SKM-1 treated with dmso at 0.1 percent for 144 hours (cell line): ENCODE measurements at regions not wholly inside any gene's neighbourhood (a gene's known extent, or its start where the extent isn't known, plus 50 kb on each side); places are given as distances from the start of the nearest gene placed in this dataset.
A peak's percentile ranks its signal among the peaks of the same experiment; 100 is the strongest.

Source experiments
- DNase-seq: peaks from one replicate; lab custom pipeline; 2025; ENCODE audit not compliant: unreplicated experiment; lab: John Stamatoyannopoulos, UW

DNA sequence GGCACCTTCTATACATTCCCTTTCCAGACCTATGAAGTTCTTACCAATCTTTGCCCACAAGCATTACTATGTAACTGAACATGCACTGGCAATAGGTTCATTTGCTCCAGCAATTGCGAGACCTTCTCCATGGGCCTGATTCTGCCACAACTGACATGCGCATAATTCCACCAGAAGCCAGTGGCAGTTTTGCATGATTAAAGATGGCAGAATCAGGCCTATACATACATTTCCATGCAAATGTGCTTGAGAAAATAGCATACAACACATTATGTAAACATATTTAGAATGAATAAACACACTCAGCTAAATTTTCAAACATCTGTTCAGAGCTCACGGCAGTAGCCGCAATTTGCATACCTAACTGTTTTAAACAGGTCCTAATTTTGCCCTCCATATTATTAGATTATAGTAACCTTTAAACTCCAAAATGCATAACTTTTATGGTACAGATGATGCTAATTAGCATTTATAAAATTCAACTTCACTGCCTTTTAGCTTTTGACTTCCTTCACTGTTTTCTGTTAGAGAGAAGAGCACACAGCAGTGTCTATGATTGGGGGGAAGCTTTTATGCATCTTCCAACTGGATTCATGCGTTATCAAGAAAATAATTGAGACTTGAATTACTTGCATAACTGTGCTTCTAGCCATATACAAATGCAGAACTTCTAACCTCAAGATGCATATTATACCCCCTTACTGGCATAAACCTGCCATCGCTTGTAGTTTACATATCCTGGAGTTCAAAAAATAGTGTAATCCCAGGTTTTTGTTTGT lies 155.3 kb upstream of the CDH19 start:
- no peak for DNase-seq

GRCh38 chr18:66757946-66758345 lies 154.1 kb upstream of the CDH19 start:
- no peak for DNase-seq

- no peak for DNase-seq
Measured at GRCh38 chr18:66754335-66754734, 150.4 kb upstream of the CDH19 start.

DNA sequence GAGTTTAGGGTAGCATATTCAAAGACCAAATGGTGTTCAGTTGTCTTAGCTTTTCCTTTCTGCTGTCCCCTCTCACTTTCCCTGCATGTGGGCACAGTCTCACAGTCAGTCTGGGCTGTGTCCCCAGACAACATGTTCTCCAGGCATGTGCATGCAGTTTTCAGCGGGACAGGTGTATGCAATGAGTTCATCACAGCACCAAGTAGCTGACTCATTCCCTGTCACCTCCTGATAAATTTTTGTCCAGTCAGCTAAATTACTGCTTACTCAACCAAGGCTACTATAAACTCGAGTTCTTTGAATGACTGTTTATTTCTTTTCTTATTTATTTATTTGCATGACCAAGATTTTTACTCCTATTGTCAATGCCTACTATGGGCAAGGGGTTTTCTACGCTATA lies 148.8 kb upstream of the CDH19 start:
- DNase-seq: no peak

DNA sequence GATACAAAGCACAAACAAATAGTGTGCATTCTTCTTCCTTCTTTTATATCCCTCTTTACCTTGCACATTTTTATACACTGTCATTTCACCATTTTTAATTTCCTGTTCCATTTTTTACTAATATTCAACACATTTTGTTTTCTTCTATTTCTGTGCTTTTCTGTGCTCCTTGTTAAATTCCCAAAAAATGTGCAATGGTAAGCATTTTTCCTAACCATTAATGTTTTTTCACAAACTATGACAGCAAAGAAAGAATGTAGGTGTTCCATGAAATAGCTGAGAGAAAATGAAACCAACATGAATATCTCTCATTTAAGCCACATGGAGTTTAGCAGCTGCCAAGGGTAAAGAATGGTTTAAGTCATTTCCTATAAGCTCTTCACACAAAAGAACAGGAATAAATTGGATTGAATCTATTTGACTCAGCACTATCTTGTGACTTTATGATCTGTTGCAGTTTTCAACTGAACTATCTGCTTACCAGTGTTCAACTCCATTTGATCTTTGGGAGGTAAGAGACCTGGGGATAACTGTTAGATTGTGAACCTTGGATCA lies 145.7 kb upstream of the CDH19 start:
- DNase-seq: no peak

- DNase-seq: no peak
Measured at GRCh38 chr18:66749030-66749429, 145.1 kb upstream of the CDH19 start.

DNA sequence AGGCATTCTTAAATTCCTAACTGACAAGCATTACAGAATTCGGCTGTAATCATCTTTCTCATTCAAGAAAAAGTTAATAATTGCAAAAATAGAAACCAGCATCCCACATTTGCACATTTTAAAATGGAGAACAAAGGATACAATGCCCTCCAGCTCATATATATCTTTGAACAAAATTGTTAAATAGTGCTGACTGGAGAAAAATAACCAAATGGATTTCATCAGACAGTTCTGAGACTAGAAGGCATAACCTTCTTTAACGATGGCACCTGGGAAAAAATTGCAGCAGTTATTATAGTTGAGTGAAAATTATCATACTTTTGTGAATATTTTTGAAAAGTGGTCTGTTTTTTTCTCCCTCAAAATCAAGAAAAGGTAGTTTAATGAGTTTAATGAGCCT lies 138.9 kb upstream of the CDH19 start:
- DNase-seq: no peak

DNA sequence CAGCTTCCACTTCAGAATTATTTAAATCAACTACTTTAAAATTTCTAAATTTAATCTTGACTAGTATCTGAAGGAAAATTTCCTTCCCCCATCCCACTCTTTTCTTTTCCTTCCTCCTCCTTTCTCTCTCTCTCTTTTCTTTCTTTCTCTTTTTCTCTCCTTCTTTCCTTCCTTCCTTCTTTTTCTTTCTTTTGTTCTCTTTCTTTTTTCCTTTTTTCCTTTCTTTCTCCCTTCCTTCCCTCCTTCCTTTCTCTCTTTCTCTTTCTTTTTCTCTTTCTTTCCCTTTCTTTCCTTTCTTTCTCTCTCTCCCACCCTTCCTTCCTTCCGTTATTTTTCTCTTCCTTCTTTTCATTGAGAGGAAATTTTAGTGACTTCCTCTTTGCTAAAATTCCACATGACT lies 132.0 kb upstream of the CDH19 start:
- no peak for DNase-seq

GRCh38 chr18:66734451-66734850 lies 130.6 kb upstream of the CDH19 start:
- no peak for DNase-seq

DNA sequence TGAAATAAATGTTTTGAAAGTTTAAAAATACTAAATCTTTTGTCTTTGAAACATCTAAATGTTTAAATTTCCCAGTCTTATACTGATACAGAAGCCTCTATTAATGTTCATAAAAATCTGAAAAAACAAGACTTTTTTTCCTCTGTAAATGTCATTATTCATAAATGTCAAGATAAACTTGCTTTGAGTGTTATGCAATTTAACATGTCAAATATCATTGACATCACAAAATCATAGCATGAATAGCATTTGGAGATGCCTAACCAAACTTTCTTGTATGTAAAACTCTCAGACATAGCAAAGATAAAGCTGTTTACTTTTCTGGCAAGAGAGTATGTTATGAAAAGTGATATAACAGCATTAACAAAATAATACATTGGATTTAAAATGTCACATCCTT lies 128.0 kb upstream of the CDH19 start:
- DNase-seq: no peak

GRCh38 chr18:66729442-66730239 lies 125.8 kb upstream of the CDH19 start:
- no peak for DNase-seq

GRCh38 chr18:66728951-66729350 lies 125.1 kb upstream of the CDH19 start:
- DNase-seq: no peak

DNA sequence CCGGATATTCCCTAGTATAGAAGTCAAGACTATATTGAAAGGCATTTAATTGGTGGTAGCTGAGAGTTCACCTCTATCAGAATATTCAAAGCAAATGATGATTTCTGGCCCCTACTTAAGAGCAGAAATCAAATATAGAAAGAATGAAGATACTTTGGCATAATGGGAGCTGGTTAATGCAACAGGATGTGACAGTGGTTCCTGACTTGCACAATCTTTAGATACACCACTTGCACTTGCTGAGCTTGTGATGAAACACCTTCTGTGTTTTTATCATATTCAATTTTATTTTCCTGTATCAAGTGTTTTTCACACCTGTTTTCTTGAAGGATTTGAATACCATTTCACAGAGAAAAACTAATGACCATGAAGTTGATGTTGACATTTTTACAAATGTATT lies 124.1 kb upstream of the CDH19 start:
- DNase-seq: peak; percentile 58

- no peak for DNase-seq
Measured at GRCh38 chr18:66724664-66725356, 120.9 kb upstream of the CDH19 start.

- DNase-seq: no peak
Measured at GRCh38 chr18:66722671-66723070, 118.8 kb upstream of the CDH19 start.

DNA sequence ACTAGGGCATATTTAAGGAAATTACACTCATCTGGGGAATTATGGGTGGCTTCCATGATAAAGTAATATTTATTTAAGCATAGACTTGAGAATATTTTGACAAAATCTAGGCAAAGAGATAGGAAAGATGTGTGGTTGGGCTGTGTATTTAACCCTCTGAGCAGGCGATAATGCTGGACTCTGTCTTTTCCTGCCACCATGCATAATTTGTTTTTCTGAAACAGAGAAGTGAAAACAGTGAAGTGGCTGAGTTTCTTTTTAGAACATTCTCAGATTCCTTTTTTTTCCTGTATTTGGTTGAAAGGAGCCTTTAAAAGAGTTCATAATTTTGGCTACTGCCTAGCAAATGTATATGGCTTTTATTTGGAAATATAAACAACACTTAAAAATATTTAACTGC lies 104.8 kb upstream of the CDH19 start:
- DNase-seq: no peak

DNA sequence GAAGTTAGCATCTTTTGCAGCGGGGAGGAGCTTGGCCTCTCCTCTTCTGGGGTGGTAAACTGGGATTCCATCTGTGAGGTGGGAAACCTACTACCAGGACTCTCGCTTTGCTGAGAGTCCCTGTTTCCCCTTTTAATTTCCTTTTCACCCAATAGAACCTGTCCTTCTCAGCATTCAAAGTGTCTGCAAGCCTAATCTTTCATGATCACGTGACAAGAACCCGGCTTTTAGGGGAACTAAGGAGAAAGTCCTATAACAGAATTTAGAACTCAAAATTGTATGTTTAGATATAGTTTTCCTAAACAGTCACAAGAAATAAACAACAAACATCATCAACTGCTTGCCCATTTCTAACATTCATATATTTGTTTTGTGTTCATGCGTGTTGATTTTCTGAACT lies 103.6 kb upstream of the CDH19 start:
- no peak for DNase-seq

GRCh38 chr18:66695281-66695680 lies 91.4 kb upstream of the CDH19 start:
- no peak for DNase-seq

GRCh38 chr18:66694852-66695251 lies 91.0 kb upstream of the CDH19 start:
- no peak for DNase-seq

DNA sequence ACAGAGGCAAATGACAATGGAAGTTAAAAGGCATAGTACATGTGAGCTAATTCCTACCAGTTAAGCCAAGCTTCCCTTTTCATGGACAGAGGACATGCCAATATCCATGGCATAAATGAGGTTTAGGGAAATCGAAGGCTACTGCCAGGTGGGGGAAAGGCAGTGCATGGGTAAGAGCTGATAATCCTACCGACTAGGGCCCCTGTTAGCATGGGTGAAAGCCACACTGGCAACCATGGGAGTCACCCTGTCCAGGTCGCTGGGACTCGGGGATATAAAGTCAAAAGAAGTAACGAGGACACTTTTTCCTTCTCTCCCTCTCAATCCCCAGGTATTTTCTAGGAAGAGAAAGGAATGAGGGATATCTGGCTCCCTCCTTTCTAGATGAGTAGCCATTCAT lies 83.7 kb upstream of the CDH19 start:
- DNase-seq: no peak

DNA sequence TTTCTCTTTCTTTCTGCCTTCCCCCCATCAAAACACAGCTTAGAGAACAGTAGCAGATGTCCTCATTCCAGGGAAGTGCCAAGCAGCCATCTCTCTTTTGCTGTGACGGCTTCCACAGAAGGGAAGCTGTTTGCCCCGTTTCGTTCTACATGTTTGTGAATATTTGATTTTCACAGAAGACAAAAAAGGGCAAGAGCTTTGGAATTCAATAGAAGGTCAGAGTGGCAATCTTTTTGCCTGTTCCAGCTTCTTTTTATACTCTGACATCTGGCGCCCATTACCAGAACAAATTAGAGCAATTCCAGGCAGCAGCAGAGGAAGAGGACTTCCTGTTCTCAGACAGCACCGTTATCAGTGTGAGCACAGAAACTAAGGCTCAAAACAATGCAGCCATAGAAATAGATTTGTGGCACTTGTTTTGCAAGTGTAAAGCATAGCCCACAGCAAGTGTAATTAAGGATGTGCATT lies 79.0 kb upstream of the CDH19 start:
- DNase-seq: no peak

GRCh38 chr18:66676699-66677098 lies 72.8 kb upstream of the CDH19 start:
- no peak for DNase-seq
